Thyroid gland (tissue), 4 donors: ENCODE measurements at regions not wholly inside any gene's neighbourhood (a gene's known extent, or its start where the extent isn't known, plus 50 kb on each side); places are given as distances from the start of the nearest gene placed in this dataset.

ENCODE experiments used
- DNase-seq, 2 donors: peaks; one replicate each; pipeline ENCODE4 v3.0.0-alpha.2; 2019
- H3K27ac ChIP-seq, 3 donors: fragments of 200-600 bp; sonication (generic); 1 replicate in 2 of 3; 2 replicates in 1 of 3; pipeline ENCODE4 v1.5.1; 2016 to 2019; ENCODE audit warnings: mild to moderate bottlenecking in 1 of 3, moderate library complexity in 1 of 3
- H3K27me3 ChIP-seq: fragments of 200-600 bp; sonication (generic); one replicate; pipeline ENCODE4 v1.5.1; 2019
- H3K36me3 ChIP-seq, 2 donors: fragments of 200-600 bp; sonication (generic); one replicate each; pipeline ENCODE4 v1.5.1; 2016 to 2019
- H3K4me1 ChIP-seq, 2 donors: fragments of 200-600 bp; sonication (generic); one replicate each; pipeline ENCODE4 v1.5.1; 2017 to 2019
- H3K4me3 ChIP-seq, 3 donors: fragments of 200-600 bp; sonication (generic); replicated peaks in 1 of 3; 1 replicate in 2 of 3; 2 replicates in 1 of 3; pipeline ENCODE4 v1.5.1; 2016; ENCODE audit warnings: mild to moderate bottlenecking in 1 of 3
- H3K9me3 ChIP-seq: fragments of 200-600 bp; sonication (generic); one replicate; pipeline ENCODE4 v1.5.1; 2017
- POLR2A ChIP-seq, 2 donors: fragments of 450-650 bp; IDR thresholded peaks; one replicate each; pipeline ENCODE4 v1.6.1; 2017; ENCODE audit warnings: antibody characterized with exemption in 2 of 2, mild to moderate bottlenecking in 2 of 2, moderate library complexity in 1 of 2
- WGBS, 2 donors: methylation state at CpG; one replicate each; pipeline ENCODE4 v1.1.5; 2017; 5-methylcytosine and 5-hydroxymethylcytosine counted together
- intact Hi-C: fragments of 100-400 bp; cut with DNase I; formaldehyde crosslinking; loops from one replicate; pipeline ENCODE4 v1.15.1; 2023
- TF ChIP-seq, protein P1 (sequence below), 6 experiments: fragments of 200-600 bp in 3 of 6; fragments of 450-650 bp in 3 of 6; sonication (generic) in 3 of 6; IDR thresholded peaks; one replicate each; pipeline ENCODE4 v1.5.1; 2016 to 2019; ENCODE audit warnings: antibody characterized with exemption in 6 of 6, mild to moderate bottlenecking in 2 of 6, inconsistent platforms in 1 of 6, moderate library complexity in 1 of 6

DNA sequence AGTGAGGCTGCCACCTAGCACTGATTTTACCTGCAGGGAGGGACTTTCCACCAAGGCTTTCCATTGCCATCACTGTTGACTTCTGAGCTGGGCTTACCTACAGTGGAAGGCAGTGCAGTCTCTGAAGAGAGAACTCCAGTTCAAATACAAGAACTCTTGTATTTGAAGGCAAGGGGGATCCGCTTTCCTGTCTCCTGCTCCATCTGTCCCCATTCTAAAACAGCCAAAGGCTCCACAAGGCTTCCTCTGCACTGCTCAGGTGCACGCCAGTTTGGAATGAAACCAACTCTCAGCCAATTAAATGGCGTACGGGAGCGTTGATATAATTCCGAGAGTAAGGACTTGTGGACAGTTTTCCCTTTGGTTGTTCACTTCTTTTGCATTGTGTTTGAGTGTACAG, 66.0 kb upstream of the CXCL14 start:
- intact Hi-C loops = no loop called here
- H3K27me3 ChIP-seq = no peaks in the 10 kb centered on the region
- H3K9me3 ChIP-seq = no peaks in the 10 kb centered on the region
- no peak for TF ChIP-seq POLR2A (IDR thresholded peaks at IDR 0.05)
- TF ChIP-seq, protein P1, sequence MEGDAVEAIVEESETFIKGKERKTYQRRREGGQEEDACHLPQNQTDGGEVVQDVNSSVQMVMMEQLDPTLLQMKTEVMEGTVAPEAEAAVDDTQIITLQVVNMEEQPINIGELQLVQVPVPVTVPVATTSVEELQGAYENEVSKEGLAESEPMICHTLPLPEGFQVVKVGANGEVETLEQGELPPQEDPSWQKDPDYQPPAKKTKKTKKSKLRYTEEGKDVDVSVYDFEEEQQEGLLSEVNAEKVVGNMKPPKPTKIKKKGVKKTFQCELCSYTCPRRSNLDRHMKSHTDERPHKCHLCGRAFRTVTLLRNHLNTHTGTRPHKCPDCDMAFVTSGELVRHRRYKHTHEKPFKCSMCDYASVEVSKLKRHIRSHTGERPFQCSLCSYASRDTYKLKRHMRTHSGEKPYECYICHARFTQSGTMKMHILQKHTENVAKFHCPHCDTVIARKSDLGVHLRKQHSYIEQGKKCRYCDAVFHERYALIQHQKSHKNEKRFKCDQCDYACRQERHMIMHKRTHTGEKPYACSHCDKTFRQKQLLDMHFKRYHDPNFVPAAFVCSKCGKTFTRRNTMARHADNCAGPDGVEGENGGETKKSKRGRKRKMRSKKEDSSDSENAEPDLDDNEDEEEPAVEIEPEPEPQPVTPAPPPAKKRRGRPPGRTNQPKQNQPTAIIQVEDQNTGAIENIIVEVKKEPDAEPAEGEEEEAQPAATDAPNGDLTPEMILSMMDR (IDR thresholded peaks at IDR 0.05) = no peak
- no peak overlapping the region for H3K4me3 ChIP-seq
- 82 to 97% methylated on average over 6 of the region's 6 CpGs for WGBS, 2 donors
- H3K36me3 ChIP-seq = no peaks in the 10 kb centered on the region
- H3K27ac ChIP-seq = no peak overlapping the region
- H3K4me1 ChIP-seq = peaks cover 0 to 8% of the 10 kb centered on the region in 2 donors
- no peak for DNase-seq

DNA sequence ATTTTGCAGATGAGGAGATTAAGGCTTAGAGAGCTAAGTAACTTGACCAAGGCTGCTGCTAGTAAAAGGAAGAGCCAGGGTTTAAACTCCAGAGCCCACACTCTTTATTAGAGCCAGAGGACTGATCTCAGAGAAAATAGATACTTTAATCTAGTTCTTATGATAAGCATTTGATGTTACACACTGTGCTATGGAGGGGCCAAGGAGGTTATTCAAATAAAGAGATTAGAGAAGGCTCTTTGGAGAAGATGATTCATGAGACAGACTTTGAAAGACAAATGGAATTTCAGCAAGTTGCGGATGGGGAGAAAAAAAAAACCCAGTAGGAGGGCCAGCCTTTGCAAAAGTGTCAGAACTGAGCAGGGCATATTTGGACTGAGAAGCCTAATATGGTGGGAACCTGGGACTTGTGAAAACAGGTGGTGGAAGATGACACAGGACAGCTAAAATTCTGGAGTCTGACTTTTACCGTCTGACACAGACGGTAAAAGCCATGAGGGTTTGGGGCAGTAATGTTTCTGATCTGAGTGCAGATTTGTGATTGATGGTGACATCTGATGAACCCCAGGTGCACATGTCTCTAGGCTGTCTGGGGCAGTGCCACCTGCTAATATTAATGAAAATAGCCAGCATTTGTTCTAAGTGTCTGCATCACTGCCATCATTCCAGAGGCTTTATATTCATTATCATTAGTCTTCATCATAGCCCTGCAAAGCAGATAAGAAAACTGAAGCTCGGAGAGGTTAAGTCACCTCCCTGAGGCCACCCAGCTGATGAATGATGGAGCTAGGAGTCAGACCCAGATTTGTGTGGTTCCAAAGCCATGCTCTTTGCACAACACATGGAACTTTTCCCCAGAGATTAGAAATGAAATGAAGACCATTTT, 65.3 kb upstream of the CXCL14 start:
- no peak overlapping the region for H3K4me3 ChIP-seq
- no peaks in the 10 kb centered on the region for H3K36me3 ChIP-seq
- TF ChIP-seq POLR2A (IDR thresholded peaks at IDR 0.05) = no peak
- TF ChIP-seq, protein P1 (IDR thresholded peaks at IDR 0.05) = no peak
- peaks cover 0 to 8% of the 10 kb centered on the region in 2 donors for H3K4me1 ChIP-seq
- H3K27ac ChIP-seq = no peak overlapping the region
- no peaks in the 10 kb centered on the region for H3K9me3 ChIP-seq
- H3K27me3 ChIP-seq = no peaks in the 10 kb centered on the region
- DNase-seq = no peak
- 65 to 93% methylated on average over 4 of the region's 4 CpGs for WGBS, 2 donors
- intact Hi-C loops = no loop called here

DNA sequence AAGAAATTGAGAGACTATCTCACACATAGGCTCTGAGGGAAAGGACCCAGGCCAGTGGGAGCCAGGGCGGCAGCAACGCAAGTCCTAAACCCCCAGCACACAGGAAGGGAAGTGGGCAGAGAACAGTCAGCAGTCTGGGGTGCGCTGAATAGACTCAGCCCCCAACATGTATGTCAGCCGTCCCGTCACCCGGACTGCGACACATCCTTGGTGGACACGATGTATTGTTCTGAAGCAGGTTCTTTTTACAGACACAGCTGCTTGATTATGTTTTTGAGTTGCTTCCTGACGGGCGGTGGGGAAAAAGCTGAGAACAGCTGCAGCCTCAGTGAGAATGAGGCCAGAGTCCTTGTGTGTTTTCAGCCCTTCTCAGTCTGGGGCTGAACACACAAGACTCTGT, 64.1 kb upstream of the CXCL14 start:
- Histone ChIP-seq H3K27me3 (no peaks in the 10 kb centered on the region), H3K27ac (no peak overlapping the region), H3K4me3 (no peak overlapping the region), H3K4me1 (peaks cover 0 to 8% of the 10 kb centered on the region in 2 donors), H3K9me3 (no peaks in the 10 kb centered on the region), H3K36me3 (no peaks in the 10 kb centered on the region)
- 90 to 96% methylated on average over 10 of the region's 10 CpGs for WGBS, 2 donors
- no peak for DNase-seq
- intact Hi-C loops = no loop called here
- TF ChIP-seq, protein P1 (IDR thresholded peaks at IDR 0.05) = no peak
- TF ChIP-seq POLR2A (IDR thresholded peaks at IDR 0.05) = no peak

DNA sequence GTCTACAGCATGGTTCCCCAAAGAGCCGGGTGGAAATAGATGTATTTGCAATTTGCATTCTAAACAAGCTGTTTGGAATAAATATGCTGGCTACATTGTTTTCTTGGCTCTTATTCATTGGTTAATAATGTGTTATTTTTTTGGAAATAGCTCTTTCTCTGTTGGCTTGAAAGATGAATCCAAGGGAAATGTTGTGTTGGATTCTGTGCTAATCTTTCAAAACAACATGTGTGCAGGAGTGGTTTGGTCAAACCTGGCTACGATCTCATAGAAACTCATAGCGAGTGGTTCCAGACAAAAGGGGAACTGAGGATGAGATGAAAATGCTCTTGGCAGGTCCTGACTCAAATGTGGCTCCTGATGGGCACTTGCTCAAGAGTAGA, 63.7 kb upstream of the CXCL14 start:
- Histone ChIP-seq H3K27ac (no peak overlapping the region), H3K36me3 (no peaks in the 10 kb centered on the region), H3K4me1 (peaks cover 0 to 8% of the 10 kb centered on the region in 2 donors), H3K27me3 (no peaks in the 10 kb centered on the region), H3K4me3 (no peak overlapping the region), H3K9me3 (no peaks in the 10 kb centered on the region)
- no peak for DNase-seq
- intact Hi-C loops = no loop called here
- WGBS, 2 donors = 76 to 84% methylated on average over 3 of the region's 3 CpGs
- TF ChIP-seq, protein P1 (IDR thresholded peaks at IDR 0.05) = no peak
- TF ChIP-seq POLR2A (IDR thresholded peaks at IDR 0.05) = no peak

DNA sequence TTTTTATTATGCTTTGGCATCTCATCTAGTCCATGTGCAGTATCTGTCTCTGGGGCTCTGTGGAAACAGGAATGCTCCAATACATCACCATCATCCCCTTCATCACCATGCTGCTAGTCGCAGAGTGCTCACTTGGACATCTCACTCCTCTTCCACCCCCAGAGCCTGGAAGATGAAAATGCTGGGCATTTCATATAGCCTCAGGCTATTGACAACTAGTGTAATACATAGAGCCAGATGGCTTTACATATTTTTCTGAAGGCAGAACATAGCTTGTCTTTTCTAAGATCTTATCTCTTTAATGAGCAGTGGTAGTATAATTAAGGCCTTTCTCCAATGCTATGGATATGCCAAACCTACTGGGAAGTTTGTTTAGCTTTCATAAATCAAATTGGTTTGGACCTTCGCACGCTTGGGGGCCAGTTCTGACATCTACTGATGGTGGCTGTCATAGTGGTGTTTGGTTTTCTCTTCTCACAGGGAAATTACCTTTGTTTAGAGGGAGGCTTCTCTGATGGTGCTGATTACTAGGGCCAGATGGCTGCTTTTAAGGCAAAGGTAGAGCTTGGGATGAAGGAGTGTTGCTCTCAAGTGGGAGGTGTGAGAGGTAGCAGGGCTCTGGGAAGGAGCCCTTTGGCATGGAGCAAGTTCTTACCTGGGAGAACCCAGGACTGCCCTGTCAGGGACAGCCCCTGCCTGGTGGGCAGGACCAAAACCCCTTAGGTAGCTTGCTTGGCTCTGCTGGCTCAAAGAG, 63.1 kb upstream of the CXCL14 start:
- intact Hi-C loops = no loop called here
- Histone ChIP-seq H3K36me3 (no peaks in the 10 kb centered on the region), H3K4me3 (no peak overlapping the region), H3K4me1 (peaks cover 0 to 8% of the 10 kb centered on the region in 2 donors), H3K9me3 (no peaks in the 10 kb centered on the region), H3K27me3 (no peaks in the 10 kb centered on the region), H3K27ac (no peak overlapping the region)
- WGBS, 2 donors = 56 to 88% methylated on average over 3 of the region's 3 CpGs
- no peak for DNase-seq
- TF ChIP-seq, protein P1 (IDR thresholded peaks at IDR 0.05) = no peak
- no peak for TF ChIP-seq POLR2A (IDR thresholded peaks at IDR 0.05)
